Hepatocyte (in vitro differentiated cells): ENCODE measurements at regions not wholly inside any gene's neighbourhood (a gene's known extent, or its start where the extent isn't known, plus 50 kb on each side); places are given as distances from the start of the nearest gene placed in this dataset.
A peak's percentile ranks its signal among the peaks of the same experiment; 100 is the strongest.

Experiments used
- DNase-seq: peaks from one replicate; pipeline ENCODE4 v3.0.0-alpha.2; 2016; ENCODE audit warnings: low spot score
- H2AFZ ChIP-seq: fragments of 200-600 bp; sonication (generic); 2 replicates; pipeline ENCODE4 v1.6.0; 2016; ENCODE audit warnings: antibody characterized with exemption, mild to moderate bottlenecking
- H3K27ac ChIP-seq: fragments of 200-600 bp; sonication (generic); 2 replicates; pipeline ENCODE4 v1.5.1; 2016; ENCODE audit warnings: mild to moderate bottlenecking
- H3K27me3 ChIP-seq: fragments of 200-600 bp; sonication (generic); 2 replicates; pipeline ENCODE4 v1.6.1; 2016
- H3K36me3 ChIP-seq: fragments of 200-600 bp; sonication (generic); replicated peaks from 2 replicates; pipeline ENCODE4 v1.5.1; 2016; ENCODE audit warnings: low read depth; ENCODE audit not compliant: insufficient read depth
- H3K4me1 ChIP-seq: fragments of 200-600 bp; sonication (generic); 2 replicates; pipeline ENCODE4 v1.5.1; 2016; ENCODE audit warnings: mild to moderate bottlenecking, moderate library complexity; ENCODE audit not compliant: insufficient read depth
- H3K4me2 ChIP-seq: fragments of 200-600 bp; sonication (generic); 2 replicates; pipeline ENCODE4 v1.6.0; 2016
- H3K4me3 ChIP-seq: fragments of 200-600 bp; sonication (generic); 2 replicates; pipeline ENCODE4 v1.5.1; 2016; ENCODE audit warnings: mild to moderate bottlenecking
- H3K79me2 ChIP-seq: fragments of 200-600 bp; sonication (generic); 2 replicates; pipeline ENCODE4 v1.6.0; 2017; ENCODE audit warnings: mild to moderate bottlenecking
- H3K9me2 ChIP-seq: fragments of 200-600 bp; sonication (generic); replicated peaks from 2 replicates; pipeline ENCODE4 v1.6.0; 2017; ENCODE audit warnings: mild to moderate bottlenecking; ENCODE audit not compliant: insufficient read depth
- H3K9me3 ChIP-seq: fragments of 200-600 bp; sonication (generic); 2 replicates; pipeline ENCODE4 v1.5.1; 2016; ENCODE audit warnings: low read depth, mild to moderate bottlenecking
- H4K20me1 ChIP-seq: fragments of 200-600 bp; sonication (generic); 2 replicates; pipeline ENCODE4 v1.6.0; 2016; ENCODE audit warnings: mild to moderate bottlenecking; ENCODE audit not compliant: insufficient read depth, poor library complexity, severe bottlenecking
- CTCF ChIP-seq: fragments of 200-600 bp; sonication (generic); IDR thresholded peaks from 2 replicates; pipeline ENCODE4 v1.5.1; 2016; ENCODE audit warnings: antibody characterized with exemption, mild to moderate bottlenecking; ENCODE audit not compliant: poor library complexity
- EZH2 ChIP-seq: fragments of 200-600 bp; sonication (generic); IDR thresholded peaks from 2 replicates; pipeline ENCODE4 v1.6.1; 2016; ENCODE audit warnings: antibody characterized with exemption, mild to moderate bottlenecking, borderline replicate concordance
- EZH2phosphoT487 ChIP-seq: fragments of 200-600 bp; sonication (generic); IDR thresholded peaks from one replicate; pipeline ENCODE4 v1.6.1; 2018; ENCODE audit warnings: antibody characterized with exemption, mild to moderate bottlenecking, low read depth, moderate library complexity; ENCODE audit not compliant: unreplicated experiment, severe bottlenecking
- WGBS: methylation state at CpG from one replicate; pipeline ENCODE4 v1.1.6; 2016; ENCODE audit warnings: low lambda C conversion rate; ENCODE audit errors: missing lambda C conversion rate; 5-methylcytosine and 5-hydroxymethylcytosine counted together

- H3K9me2 ChIP-seq = no peaks in the 10 kb centered on the region
- H2AFZ ChIP-seq = no peak overlapping the region
- TF ChIP-seq CTCF = no peak
- TF ChIP-seq EZH2 = no peak
- no peak overlapping the region for H3K27ac ChIP-seq
- H3K36me3 ChIP-seq = no peaks in the 10 kb centered on the region
- no peak for DNase-seq
- H3K4me1 ChIP-seq = peaks cover 19% of the 10 kb centered on the region
- no peaks in the 10 kb centered on the region for H4K20me1 ChIP-seq
- no peak overlapping the region for H3K4me3 ChIP-seq
- H3K27me3 ChIP-seq = no peaks in the 10 kb centered on the region
- H3K4me2 ChIP-seq = no peak overlapping the region
- H3K9me3 ChIP-seq = no peaks in the 10 kb centered on the region
- H3K79me2 ChIP-seq = no peaks in the 10 kb centered on the region
Observed at GRCh38 chrX:13147733-13148132, 103.3 kb upstream of the FAM9C start.

GRCh38 chrX:13147147-13147546 is 102.7 kb upstream of the FAM9C start:
- Histone ChIP-seq H3K4me2 (no peak overlapping the region), H3K36me3 (no peaks in the 10 kb centered on the region), H4K20me1 (no peaks in the 10 kb centered on the region), H3K9me3 (no peaks in the 10 kb centered on the region), H3K4me1 (peaks cover 15% of the 10 kb centered on the region), H3K27me3 (no peaks in the 10 kb centered on the region), H3K4me3 (no peak overlapping the region), H3K79me2 (no peaks in the 10 kb centered on the region), H2AFZ (no peak overlapping the region), H3K9me2 (no peaks in the 10 kb centered on the region), H3K27ac (no peak overlapping the region)
- no peak for TF ChIP-seq EZH2phosphoT487
- no peak for TF ChIP-seq CTCF
- TF ChIP-seq EZH2 = no peak
- WGBS = 71% methylated on average over 3 of the region's 3 CpGs
- DNase-seq = no peak

- Histone ChIP-seq H3K36me3 (no peaks in the 10 kb centered on the region), H3K27ac (no peak overlapping the region), H3K27me3 (no peaks in the 10 kb centered on the region), H3K79me2 (no peaks in the 10 kb centered on the region), H2AFZ (no peak overlapping the region), H4K20me1 (no peaks in the 10 kb centered on the region), H3K9me2 (no peaks in the 10 kb centered on the region), H3K9me3 (no peaks in the 10 kb centered on the region), H3K4me3 (no peak overlapping the region), H3K4me2 (no peak overlapping the region), H3K4me1 (peaks cover 13% of the 10 kb centered on the region)
- TF ChIP-seq EZH2phosphoT487 (no peak), EZH2 (no peak), CTCF (no peak)
- DNase-seq = no peak
- 90% methylated on average over 1 of the region's 1 CpG for WGBS
Observed at GRCh38 chrX:13144927-13145655, 100.7 kb upstream of the FAM9C start.

- Histone ChIP-seq H3K27ac (peak overlapping the region; percentile 74), H2AFZ (peak overlapping the region; percentile 7), H3K4me3 (no peak overlapping the region), H3K36me3 (no peaks in the 10 kb centered on the region), H3K79me2 (no peaks in the 10 kb centered on the region), H3K9me3 (no peaks in the 10 kb centered on the region), H3K27me3 (no peaks in the 10 kb centered on the region), H3K9me2 (no peaks in the 10 kb centered on the region), H3K4me2 (peak overlapping the region; percentile 29), H4K20me1 (no peaks in the 10 kb centered on the region), H3K4me1 (peaks cover 6% of the 10 kb centered on the region)
- TF ChIP-seq CTCF = peak; percentile 8
- no peak for TF ChIP-seq EZH2
- peak; percentile 50 for DNase-seq
- WGBS = 50% methylated on average over 3 of the region's 3 CpGs
Observed at GRCh38 chrX:13142891-13143290, 98.5 kb upstream of the FAM9C start.
